ENCODE measurements at regions not wholly inside any gene's neighbourhood (a gene's known extent, or its start where the extent isn't known, plus 50 kb on each side); places are given as distances from the start of the nearest gene placed in this dataset.

GRCh38 chrX:139209342-139209741 is 321.2 kb upstream of the F9 start:
- Histone ChIP-seq H3F3A (ENCODE audit: insufficient read depth, low read depth) (no peaks in the 10 kb centered on the region), H3K27ac (no peak overlapping the region), H2AFZ (no peak overlapping the region), H3K4me2 (no peak overlapping the region), H3K27me3 (ENCODE audit: insufficient read depth, low read depth) (peaks cover 21% of the 10 kb centered on the region; the same call in 1 of the 2 replicates), H3K4me3 (no peak overlapping the region), H3K9me3 (ENCODE audit: insufficient read depth, low read depth) (no peaks in the 10 kb centered on the region), H3K4me1 (replicated peaks; ENCODE audit: insufficient read depth) (no peaks in the 10 kb centered on the region), H3K36me3 (ENCODE audit: low read depth) (no peaks in the 10 kb centered on the region), H3K79me2 (ENCODE audit: low read depth) (no peaks in the 10 kb centered on the region), H3K9me2 (ENCODE audit: insufficient read depth) (no peaks in the 10 kb centered on the region), H4K20me1 (ENCODE audit: insufficient read depth) (no peaks in the 10 kb centered on the region)
- TF ChIP-seq EZH2 (IDR thresholded peaks at IDR 0.05; ENCODE audit: low read depth), result no peak
- TF ChIP-seq, protein P1, sequence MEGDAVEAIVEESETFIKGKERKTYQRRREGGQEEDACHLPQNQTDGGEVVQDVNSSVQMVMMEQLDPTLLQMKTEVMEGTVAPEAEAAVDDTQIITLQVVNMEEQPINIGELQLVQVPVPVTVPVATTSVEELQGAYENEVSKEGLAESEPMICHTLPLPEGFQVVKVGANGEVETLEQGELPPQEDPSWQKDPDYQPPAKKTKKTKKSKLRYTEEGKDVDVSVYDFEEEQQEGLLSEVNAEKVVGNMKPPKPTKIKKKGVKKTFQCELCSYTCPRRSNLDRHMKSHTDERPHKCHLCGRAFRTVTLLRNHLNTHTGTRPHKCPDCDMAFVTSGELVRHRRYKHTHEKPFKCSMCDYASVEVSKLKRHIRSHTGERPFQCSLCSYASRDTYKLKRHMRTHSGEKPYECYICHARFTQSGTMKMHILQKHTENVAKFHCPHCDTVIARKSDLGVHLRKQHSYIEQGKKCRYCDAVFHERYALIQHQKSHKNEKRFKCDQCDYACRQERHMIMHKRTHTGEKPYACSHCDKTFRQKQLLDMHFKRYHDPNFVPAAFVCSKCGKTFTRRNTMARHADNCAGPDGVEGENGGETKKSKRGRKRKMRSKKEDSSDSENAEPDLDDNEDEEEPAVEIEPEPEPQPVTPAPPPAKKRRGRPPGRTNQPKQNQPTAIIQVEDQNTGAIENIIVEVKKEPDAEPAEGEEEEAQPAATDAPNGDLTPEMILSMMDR (conservative IDR thresholded peaks at IDR 0.05), result no peak
- intact Hi-C loops (cut with micrococcal nuclease; ENCODE audit: unreplicated experiment), result no loop called here
- CTCF ChIA-PET, result no interaction called here
- POLR2A ChIA-PET (ENCODE audit: unreplicated experiment), result no interaction called here
- no peak for DNase-seq
- BruUV-seq (replicated peaks), result no TSS peak

- H3K4me1 ChIP-seq (replicated peaks; ENCODE audit: insufficient read depth), result no peaks in the 10 kb centered on the region
- intact Hi-C loops (cut with micrococcal nuclease; ENCODE audit: unreplicated experiment), result no loop called here
- H4K20me1 ChIP-seq (ENCODE audit: insufficient read depth), result no peaks in the 10 kb centered on the region
- no TSS peak for BruUV-seq (replicated peaks)
- H3K27ac ChIP-seq, result no peak overlapping the region
- no peak for DNase-seq
- no peaks in the 10 kb centered on the region for H3K9me2 ChIP-seq (ENCODE audit: insufficient read depth)
- H3F3A ChIP-seq (ENCODE audit: insufficient read depth, low read depth), result no peaks in the 10 kb centered on the region
- H3K79me2 ChIP-seq (ENCODE audit: low read depth), result no peaks in the 10 kb centered on the region
- ChIA-PET CTCF (no interaction called here), POLR2A (ENCODE audit: unreplicated experiment) (no interaction called here)
- no peaks in the 10 kb centered on the region for H3K36me3 ChIP-seq (ENCODE audit: low read depth)
- TF ChIP-seq EZH2 (IDR thresholded peaks at IDR 0.05; ENCODE audit: low read depth), result no peak
- TF ChIP-seq, protein P1 (conservative IDR thresholded peaks at IDR 0.05), result no peak
- no peak overlapping the region for H3K4me2 ChIP-seq
- H3K9me3 ChIP-seq (ENCODE audit: insufficient read depth, low read depth), result no peaks in the 10 kb centered on the region
- H2AFZ ChIP-seq, result no peak overlapping the region
- no peak overlapping the region for H3K4me3 ChIP-seq
- H3K27me3 ChIP-seq (ENCODE audit: insufficient read depth, low read depth), result peaks cover 21% of the 10 kb centered on the region; the same call in 1 of the 2 replicates
These were observed 322.9 kb upstream of the F9 start for GRCh38 chrX:139207655-139208054.

DNA sequence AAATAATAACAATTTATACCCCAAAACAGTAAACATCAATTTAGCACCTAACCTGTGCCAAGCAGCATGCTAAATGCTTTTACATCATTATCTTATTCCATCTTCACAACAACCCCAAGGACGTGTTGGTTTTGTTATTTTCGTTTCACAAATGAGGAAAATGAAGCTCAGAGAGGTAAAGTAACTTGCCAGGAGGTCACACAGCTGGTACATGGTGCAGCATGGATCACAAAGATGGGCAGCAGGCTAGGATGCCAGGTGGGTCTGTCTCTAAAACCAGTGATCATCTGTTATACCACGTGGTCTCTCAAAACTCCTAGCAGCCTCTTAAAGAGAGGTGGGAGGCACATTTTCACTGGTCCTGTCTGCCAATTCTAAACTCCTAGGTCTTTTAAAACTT is 323.6 kb upstream of the F9 start:
- Histone ChIP-seq H3K4me1 (replicated peaks; ENCODE audit: insufficient read depth) (0 out of 2 replicates have a peak, but pooled peaks cover 6% of the 10 kb centered on the region), H3K9me2 (ENCODE audit: insufficient read depth) (no peaks in the 10 kb centered on the region), H3K4me2 (no peak overlapping the region), H2AFZ (no peak overlapping the region), H3K36me3 (ENCODE audit: low read depth) (no peaks in the 10 kb centered on the region), H3K79me2 (ENCODE audit: low read depth) (no peaks in the 10 kb centered on the region), H3K4me3 (no peak overlapping the region), H3K9me3 (ENCODE audit: insufficient read depth, low read depth) (no peaks in the 10 kb centered on the region), H3K27ac (no peak overlapping the region), H3F3A (ENCODE audit: insufficient read depth, low read depth) (peaks cover 3% of the 10 kb centered on the region; the same call in 1 of the 2 replicates), H4K20me1 (ENCODE audit: insufficient read depth) (no peaks in the 10 kb centered on the region), H3K27me3 (ENCODE audit: insufficient read depth, low read depth) (peaks cover 19% of the 10 kb centered on the region; the same call in 1 of the 2 replicates)
- DNase-seq, result no peak
- TF ChIP-seq, protein P1 (conservative IDR thresholded peaks at IDR 0.05), result no peak
- TF ChIP-seq EZH2 (IDR thresholded peaks at IDR 0.05; ENCODE audit: low read depth), result no peak
- intact Hi-C loops (cut with micrococcal nuclease; ENCODE audit: unreplicated experiment), result no loop called here
- ChIA-PET POLR2A (ENCODE audit: unreplicated experiment) (no interaction called here), CTCF (no interaction called here)
- BruUV-seq (replicated peaks), result no TSS peak
